Ishikawa (cell line): ENCODE measurements at regions not wholly inside any gene's neighbourhood (a gene's known extent, or its start where the extent isn't known, plus 50 kb on each side); places are given as distances from the start of the nearest gene placed in this dataset.

ENCODE experiments used
- CEBPB ChIP-seq: IDR thresholded peaks from 2 replicates; pipeline ENCODE4 v1.6.1; 2012
- CREB1 ChIP-seq: IDR thresholded peaks from 2 replicates; pipeline ENCODE4 v1.6.1; 2012; ENCODE audit warnings: low read depth
- EGR1 ChIP-seq: IDR thresholded peaks from 2 replicates; pipeline ENCODE4 v1.6.1; 2012
- EP300 ChIP-seq: IDR thresholded peaks from 2 replicates; pipeline ENCODE4 v1.6.1; 2012; ENCODE audit warnings: borderline replicate concordance
- FOXM1 ChIP-seq: IDR thresholded peaks from 2 replicates; pipeline ENCODE4 v1.6.1; 2012; ENCODE audit warnings: low read depth, borderline replicate concordance
- NFIC ChIP-seq: IDR thresholded peaks from 2 replicates; pipeline ENCODE4 v1.6.1; 2012
- RAD21 ChIP-seq: IDR thresholded peaks from 2 replicates; pipeline ENCODE4 v1.6.1; 2012; ENCODE audit warnings: low read depth
- TAF1 ChIP-seq: IDR thresholded peaks from 2 replicates; pipeline ENCODE4 v1.6.1; 2012; ENCODE audit warnings: low read depth, mild to moderate bottlenecking
- TCF12 ChIP-seq: IDR thresholded peaks from 2 replicates; pipeline ENCODE4 v1.6.1; 2012; ENCODE audit warnings: low read depth
- TEAD4 ChIP-seq: IDR thresholded peaks from 2 replicates; pipeline ENCODE4 v1.6.1; 2012
- YY1 ChIP-seq: IDR thresholded peaks from 2 replicates; pipeline ENCODE4 v1.6.1; 2012; ENCODE audit warnings: low read depth
- ZBTB7A ChIP-seq: IDR thresholded peaks from 2 replicates; pipeline ENCODE4 v1.6.1; 2012; ENCODE audit warnings: low read depth
- TF ChIP-seq, protein P1 (sequence below): IDR thresholded peaks from 2 replicates; pipeline ENCODE4 v1.6.1; 2012
- TF ChIP-seq, protein P2 (sequence below): IDR thresholded peaks from 2 replicates; pipeline ENCODE4 v1.6.1; 2012; ENCODE audit warnings: low read depth, mild to moderate bottlenecking
- TF ChIP-seq, protein P3 (sequence below): IDR thresholded peaks from 2 replicates; pipeline ENCODE4 v1.6.1; 2012

DNA sequence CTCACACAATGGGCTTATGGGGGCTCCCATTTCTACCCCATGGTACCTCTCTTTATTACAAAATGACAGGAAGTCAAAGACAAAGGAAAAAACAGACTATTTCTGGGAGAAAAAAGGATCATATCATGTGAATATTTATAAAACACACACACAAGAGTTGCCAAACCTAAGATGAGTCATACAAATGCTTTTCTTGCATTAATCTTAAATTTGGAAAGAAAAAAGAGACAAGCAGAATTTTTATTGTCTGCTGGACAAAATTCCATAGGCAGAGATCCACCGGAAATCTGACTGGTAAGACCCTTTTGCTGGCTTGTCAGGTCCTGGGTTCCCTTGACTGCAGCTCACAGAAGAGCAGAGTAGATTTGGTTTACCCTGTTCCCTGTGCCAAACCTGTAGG, 1732.3 kb upstream of the PIK3C3 start:
- TF ChIP-seq, protein P1, sequence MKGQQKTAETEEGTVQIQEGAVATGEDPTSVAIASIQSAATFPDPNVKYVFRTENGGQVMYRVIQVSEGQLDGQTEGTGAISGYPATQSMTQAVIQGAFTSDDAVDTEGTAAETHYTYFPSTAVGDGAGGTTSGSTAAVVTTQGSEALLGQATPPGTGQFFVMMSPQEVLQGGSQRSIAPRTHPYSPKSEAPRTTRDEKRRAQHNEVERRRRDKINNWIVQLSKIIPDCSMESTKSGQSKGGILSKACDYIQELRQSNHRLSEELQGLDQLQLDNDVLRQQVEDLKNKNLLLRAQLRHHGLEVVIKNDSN: no peak
- TF ChIP-seq RAD21 (no peak), TAF1 (no peak), NFIC (no peak), YY1 (no peak), EGR1 (no peak), EP300 (no peak), TCF12 (no peak), CREB1 (no peak), TEAD4 (no peak), CEBPB (no peak), FOXM1 (no peak), ZBTB7A (no peak)
- TF ChIP-seq, protein P2, sequence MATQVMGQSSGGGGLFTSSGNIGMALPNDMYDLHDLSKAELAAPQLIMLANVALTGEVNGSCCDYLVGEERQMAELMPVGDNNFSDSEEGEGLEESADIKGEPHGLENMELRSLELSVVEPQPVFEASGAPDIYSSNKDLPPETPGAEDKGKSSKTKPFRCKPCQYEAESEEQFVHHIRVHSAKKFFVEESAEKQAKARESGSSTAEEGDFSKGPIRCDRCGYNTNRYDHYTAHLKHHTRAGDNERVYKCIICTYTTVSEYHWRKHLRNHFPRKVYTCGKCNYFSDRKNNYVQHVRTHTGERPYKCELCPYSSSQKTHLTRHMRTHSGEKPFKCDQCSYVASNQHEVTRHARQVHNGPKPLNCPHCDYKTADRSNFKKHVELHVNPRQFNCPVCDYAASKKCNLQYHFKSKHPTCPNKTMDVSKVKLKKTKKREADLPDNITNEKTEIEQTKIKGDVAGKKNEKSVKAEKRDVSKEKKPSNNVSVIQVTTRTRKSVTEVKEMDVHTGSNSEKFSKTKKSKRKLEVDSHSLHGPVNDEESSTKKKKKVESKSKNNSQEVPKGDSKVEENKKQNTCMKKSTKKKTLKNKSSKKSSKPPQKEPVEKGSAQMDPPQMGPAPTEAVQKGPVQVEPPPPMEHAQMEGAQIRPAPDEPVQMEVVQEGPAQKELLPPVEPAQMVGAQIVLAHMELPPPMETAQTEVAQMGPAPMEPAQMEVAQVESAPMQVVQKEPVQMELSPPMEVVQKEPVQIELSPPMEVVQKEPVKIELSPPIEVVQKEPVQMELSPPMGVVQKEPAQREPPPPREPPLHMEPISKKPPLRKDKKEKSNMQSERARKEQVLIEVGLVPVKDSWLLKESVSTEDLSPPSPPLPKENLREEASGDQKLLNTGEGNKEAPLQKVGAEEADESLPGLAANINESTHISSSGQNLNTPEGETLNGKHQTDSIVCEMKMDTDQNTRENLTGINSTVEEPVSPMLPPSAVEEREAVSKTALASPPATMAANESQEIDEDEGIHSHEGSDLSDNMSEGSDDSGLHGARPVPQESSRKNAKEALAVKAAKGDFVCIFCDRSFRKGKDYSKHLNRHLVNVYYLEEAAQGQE: no peak
- TF ChIP-seq, protein P3, sequence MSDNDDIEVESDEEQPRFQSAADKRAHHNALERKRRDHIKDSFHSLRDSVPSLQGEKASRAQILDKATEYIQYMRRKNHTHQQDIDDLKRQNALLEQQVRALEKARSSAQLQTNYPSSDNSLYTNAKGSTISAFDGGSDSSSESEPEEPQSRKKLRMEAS: no peak

DNA sequence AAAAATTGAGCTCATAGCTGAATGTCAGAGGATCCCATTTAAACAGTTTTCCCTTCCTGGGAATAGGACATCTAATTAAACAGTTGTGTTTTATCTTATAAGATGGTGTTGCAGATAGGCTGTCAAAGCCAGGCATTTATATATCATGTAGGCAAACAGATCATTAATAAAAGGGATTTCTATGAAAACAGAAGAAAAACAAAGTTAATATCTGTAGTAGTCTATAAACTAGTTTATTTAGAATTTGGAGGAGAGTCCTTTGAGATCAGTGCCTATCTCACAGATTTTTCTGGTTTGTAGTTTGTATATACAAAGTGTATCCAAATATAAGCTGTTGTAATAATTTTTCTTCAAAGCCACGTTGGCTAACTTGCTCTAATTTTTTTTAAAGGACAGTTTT, 1738.2 kb upstream of the PIK3C3 start:
- TF ChIP-seq, protein P2: no peak
- TF ChIP-seq ZBTB7A (no peak), FOXM1 (no peak), CREB1 (no peak), YY1 (no peak), CEBPB (no peak), EP300 (no peak), TAF1 (no peak), TEAD4 (no peak), RAD21 (no peak), NFIC (no peak), TCF12 (no peak), EGR1 (no peak)
- TF ChIP-seq, protein P3: no peak
- TF ChIP-seq, protein P1: no peak

DNA sequence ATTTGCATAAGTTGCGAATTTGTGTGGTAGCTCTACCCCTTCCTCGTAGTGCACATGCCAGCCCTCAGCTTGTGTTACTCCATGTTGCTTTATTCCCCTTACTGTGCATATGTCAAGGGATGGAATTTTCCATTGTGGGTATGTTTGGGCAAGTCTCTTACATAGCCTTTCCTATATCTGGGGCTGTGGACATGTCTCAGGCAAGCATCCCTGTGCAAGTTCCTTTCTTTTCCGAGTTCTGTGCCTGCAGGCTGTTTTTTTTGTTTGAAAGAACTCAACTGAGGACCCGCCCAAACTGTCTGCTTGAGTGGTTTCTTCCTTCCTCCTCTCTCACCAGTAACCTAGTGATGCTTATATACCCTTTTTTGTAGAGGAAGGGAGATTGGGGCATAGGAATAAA, 1739.1 kb upstream of the PIK3C3 start:
- TF ChIP-seq, protein P3: no peak
- TF ChIP-seq TAF1 (no peak), YY1 (no peak), NFIC (no peak), ZBTB7A (no peak), FOXM1 (no peak), RAD21 (no peak), CREB1 (no peak), CEBPB (no peak), EP300 (no peak), TEAD4 (no peak), TCF12 (no peak), EGR1 (no peak)
- TF ChIP-seq, protein P1: no peak
- TF ChIP-seq, protein P2: no peak

DNA sequence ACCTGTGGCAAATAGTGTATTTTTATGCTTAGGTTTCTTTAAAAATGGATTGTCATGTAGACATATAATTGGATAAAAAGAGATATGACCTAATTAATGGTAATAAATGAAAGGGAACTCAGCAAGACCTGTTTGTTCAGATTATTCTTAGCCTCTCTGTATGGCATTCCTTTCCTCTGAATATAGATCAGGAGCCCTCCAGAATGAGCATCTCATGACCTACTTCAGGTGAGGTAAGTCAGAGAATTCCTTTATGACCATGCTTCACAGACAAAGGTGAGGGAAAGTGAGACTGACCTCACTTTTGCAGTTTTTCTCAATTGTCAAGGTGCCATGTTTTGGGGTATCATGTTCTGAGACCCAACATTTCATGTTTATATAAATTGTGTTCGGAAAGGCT, 1744.3 kb upstream of the PIK3C3 start:
- TF ChIP-seq FOXM1 (no peak), CREB1 (no peak), YY1 (no peak), NFIC (no peak), TAF1 (no peak), EP300 (no peak), RAD21 (no peak), CEBPB (no peak), ZBTB7A (no peak)
- TF ChIP-seq, protein P3: no peak
- TF ChIP-seq, protein P2: no peak
